Testis (tissue), 2 donors: ENCODE measurements at regions not wholly inside any gene's neighbourhood (a gene's known extent, or its start where the extent isn't known, plus 50 kb on each side); places are given as distances from the start of the nearest gene placed in this dataset.
A peak's percentile ranks its signal among the peaks of the same experiment; 100 is the strongest.

ENCODE experiments used
- DNase-seq: peaks from one replicate; pipeline ENCODE4 v3.0.0-alpha.2; 2019
- H3K27ac ChIP-seq, 2 donors: fragments of 200-600 bp; sonication (generic); one replicate each; pipeline ENCODE4 v1.5.1; 2019
- H3K27me3 ChIP-seq: fragments of 200-600 bp; sonication (generic); one replicate; pipeline ENCODE4 v1.5.1; 2019
- H3K36me3 ChIP-seq: fragments of 200-600 bp; sonication (generic); one replicate; pipeline ENCODE4 v1.5.1; 2017; ENCODE audit warnings: low read depth; ENCODE audit errors: missing control alignments
- H3K4me1 ChIP-seq: fragments of 200-600 bp; sonication (generic); one replicate; pipeline ENCODE4 v1.5.1; 2019
- H3K4me3 ChIP-seq, 2 donors: fragments of 200-600 bp; sonication (generic); one replicate each; pipeline ENCODE4 v1.5.1; 2017 to 2019
- H3K9me3 ChIP-seq: fragments of 200-600 bp; sonication (generic); one replicate; pipeline ENCODE4 v1.5.1; 2017
- POLR2A ChIP-seq: fragments of 450-650 bp; IDR thresholded peaks from one replicate; pipeline ENCODE4 v1.6.1; 2017; ENCODE audit warnings: antibody characterized with exemption, mild to moderate bottlenecking, moderate library complexity
- WGBS, 2 donors: methylation state at CpG; one replicate each; pipeline ENCODE4 v1.1.5; 2018; 5-methylcytosine and 5-hydroxymethylcytosine counted together
- intact Hi-C: fragments of 100-400 bp; cut with DNase I; formaldehyde crosslinking; loops from one replicate; pipeline ENCODE4 v1.15.1; 2023; ENCODE audit warnings: low total_unique reads
- TF ChIP-seq, protein P1 (sequence below), 3 experiments: fragments of 450-650 bp in 2 of 3; fragments of 200-600 bp in 1 of 3; sonication (generic) in 1 of 3; IDR thresholded peaks; one replicate each; pipeline ENCODE4 v1.5.1; 2016 to 2019; ENCODE audit warnings: antibody characterized with exemption in 3 of 3, mild to moderate bottlenecking in 2 of 3, moderate library complexity in 1 of 3

DNA sequence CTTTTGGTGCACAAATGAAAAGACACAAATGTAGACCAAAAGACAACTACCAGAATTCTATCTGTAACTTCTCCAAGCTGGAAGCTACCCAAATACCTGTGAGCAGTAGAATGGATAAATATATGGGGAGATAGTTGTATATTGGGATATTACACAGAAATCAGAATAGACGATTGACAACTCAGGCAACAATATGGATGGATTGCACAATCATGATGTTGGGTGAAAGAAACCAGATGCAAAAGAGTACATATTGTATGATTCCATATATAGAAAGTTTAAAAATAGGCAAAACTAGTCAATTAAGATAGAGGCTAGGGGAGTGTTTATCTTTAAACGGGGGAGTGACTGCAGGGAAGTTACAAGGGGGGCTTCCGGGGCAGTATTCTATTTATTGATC lies 77.5 kb upstream of the NKD1 start:
- intact Hi-C loops: no loop called here
- DNase-seq: no peak
- Histone ChIP-seq H3K36me3 (no peaks in the 10 kb centered on the region), H3K4me1 (no peaks in the 10 kb centered on the region), H3K4me3 (no peak overlapping the region), H3K27ac (no peak overlapping the region), H3K9me3 (no peaks in the 10 kb centered on the region), H3K27me3 (no peaks in the 10 kb centered on the region)
- TF ChIP-seq POLR2A: no peak
- 61 to 69% methylated on average over 3 of the region's 3 CpGs for WGBS, 2 donors

DNA sequence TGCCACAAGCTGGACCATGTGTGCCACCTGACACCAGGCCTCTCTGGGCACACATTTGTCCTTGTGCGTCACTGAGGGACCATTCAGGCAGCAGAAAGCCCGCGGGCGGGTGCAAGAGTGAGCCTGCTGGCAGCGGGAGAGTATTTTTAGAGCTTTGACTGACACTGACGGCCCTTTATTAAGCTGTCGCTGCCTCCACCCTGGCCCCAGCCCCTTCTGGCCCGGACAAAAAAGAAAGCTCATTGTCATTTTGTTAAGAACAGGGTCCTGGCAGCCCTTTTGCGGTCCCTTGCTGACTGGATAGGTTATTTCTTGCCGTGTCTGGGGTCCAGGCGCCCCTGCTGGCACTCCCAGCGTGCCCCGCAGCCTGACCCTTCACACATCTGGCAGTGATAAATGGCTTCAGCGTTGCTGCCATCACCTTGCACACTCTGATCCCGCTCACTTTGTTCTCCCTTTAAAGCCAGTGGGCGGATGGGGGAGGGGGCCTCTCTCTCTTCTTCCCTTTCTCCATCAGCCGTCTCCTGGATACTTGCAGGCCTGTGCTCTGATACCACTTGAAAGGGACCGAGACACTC lies 78.4 kb upstream of the NKD1 start:
- TF ChIP-seq, protein P1, sequence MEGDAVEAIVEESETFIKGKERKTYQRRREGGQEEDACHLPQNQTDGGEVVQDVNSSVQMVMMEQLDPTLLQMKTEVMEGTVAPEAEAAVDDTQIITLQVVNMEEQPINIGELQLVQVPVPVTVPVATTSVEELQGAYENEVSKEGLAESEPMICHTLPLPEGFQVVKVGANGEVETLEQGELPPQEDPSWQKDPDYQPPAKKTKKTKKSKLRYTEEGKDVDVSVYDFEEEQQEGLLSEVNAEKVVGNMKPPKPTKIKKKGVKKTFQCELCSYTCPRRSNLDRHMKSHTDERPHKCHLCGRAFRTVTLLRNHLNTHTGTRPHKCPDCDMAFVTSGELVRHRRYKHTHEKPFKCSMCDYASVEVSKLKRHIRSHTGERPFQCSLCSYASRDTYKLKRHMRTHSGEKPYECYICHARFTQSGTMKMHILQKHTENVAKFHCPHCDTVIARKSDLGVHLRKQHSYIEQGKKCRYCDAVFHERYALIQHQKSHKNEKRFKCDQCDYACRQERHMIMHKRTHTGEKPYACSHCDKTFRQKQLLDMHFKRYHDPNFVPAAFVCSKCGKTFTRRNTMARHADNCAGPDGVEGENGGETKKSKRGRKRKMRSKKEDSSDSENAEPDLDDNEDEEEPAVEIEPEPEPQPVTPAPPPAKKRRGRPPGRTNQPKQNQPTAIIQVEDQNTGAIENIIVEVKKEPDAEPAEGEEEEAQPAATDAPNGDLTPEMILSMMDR (IDR thresholded peaks at IDR 0.05): no peak
- TF ChIP-seq POLR2A: no peak
- H3K9me3 ChIP-seq: no peaks in the 10 kb centered on the region
- H3K27me3 ChIP-seq: no peaks in the 10 kb centered on the region
- DNase-seq: no peak
- WGBS, 2 donors: 56 to 66% methylated on average over 16 to 18 of the region's 18 CpGs
- intact Hi-C loops: no loop called here
- H3K27ac ChIP-seq: no peak overlapping the region
- no peaks in the 10 kb centered on the region for H3K36me3 ChIP-seq
- H3K4me1 ChIP-seq: no peaks in the 10 kb centered on the region
- no peak overlapping the region for H3K4me3 ChIP-seq

DNA sequence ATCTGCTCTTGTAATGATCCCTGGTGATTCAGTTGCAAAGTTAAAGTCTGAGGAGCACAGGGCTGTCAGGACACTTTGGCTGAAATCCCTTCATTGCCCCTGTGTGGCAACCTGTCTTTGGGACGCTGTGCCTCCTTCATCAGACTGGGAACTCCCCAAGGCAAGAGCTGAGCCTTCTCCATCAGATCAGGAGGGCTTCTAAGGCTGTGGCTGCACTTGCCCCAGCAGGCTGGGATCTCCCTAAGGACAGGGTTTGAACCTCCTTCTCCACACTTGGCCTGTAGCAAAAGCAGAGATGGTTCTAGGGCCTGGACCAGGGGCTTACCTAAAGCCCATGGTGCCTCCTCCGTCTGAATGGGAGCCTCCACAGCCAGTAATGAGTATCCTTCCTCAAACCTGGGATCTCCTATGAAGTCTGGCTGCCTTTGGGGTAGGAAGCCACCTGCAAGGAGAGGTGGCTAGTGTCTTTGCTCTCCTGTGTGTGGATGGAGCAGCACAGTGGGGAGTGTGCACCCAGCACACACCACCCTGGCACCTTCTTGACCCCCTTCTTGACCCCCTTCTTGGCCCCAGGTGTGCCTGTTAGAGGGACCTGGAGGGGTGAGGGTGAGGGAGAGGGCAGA lies 79.0 kb upstream of the NKD1 start:
- Histone ChIP-seq H3K36me3 (no peaks in the 10 kb centered on the region), H3K9me3 (no peaks in the 10 kb centered on the region), H3K4me1 (no peaks in the 10 kb centered on the region), H3K4me3 (no peak overlapping the region), H3K27ac (no peak overlapping the region), H3K27me3 (no peaks in the 10 kb centered on the region)
- 70 to 89% methylated on average over 1 to 2 of the region's 2 CpGs for WGBS, 2 donors
- no peak for DNase-seq
- intact Hi-C loops: no loop called here
- TF ChIP-seq POLR2A: no peak
- TF ChIP-seq, protein P1 (IDR thresholded peaks at IDR 0.05): no peak

DNA sequence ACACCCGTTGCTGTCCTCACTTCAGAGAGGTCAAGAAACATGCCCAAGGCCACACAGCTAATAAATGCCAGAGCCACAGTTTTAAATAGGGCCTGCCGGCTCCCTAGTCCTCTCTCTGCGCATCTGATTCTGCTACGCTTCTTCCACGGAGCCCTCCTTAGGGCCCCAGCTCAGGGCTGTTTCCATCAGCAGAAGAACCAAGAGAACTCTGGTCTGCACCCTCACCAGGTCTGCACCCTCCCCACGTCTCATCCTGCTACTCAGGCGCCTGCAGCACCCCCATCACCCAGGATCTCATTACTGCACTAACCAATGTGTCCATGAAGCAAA lies 79.5 kb upstream of the NKD1 start:
- Histone ChIP-seq H3K4me1 (no peaks in the 10 kb centered on the region), H3K27me3 (no peaks in the 10 kb centered on the region), H3K9me3 (no peaks in the 10 kb centered on the region), H3K27ac (no peak overlapping the region), H3K36me3 (no peaks in the 10 kb centered on the region), H3K4me3 (peak overlapping the region in 1 of 2 donors; percentile 45)
- intact Hi-C loops: no loop called here
- 68 to 71% methylated on average over 7 of the region's 7 CpGs for WGBS, 2 donors
- DNase-seq: no peak
- no peak for TF ChIP-seq POLR2A
- TF ChIP-seq, protein P1 (IDR thresholded peaks at IDR 0.05): no peak

DNA sequence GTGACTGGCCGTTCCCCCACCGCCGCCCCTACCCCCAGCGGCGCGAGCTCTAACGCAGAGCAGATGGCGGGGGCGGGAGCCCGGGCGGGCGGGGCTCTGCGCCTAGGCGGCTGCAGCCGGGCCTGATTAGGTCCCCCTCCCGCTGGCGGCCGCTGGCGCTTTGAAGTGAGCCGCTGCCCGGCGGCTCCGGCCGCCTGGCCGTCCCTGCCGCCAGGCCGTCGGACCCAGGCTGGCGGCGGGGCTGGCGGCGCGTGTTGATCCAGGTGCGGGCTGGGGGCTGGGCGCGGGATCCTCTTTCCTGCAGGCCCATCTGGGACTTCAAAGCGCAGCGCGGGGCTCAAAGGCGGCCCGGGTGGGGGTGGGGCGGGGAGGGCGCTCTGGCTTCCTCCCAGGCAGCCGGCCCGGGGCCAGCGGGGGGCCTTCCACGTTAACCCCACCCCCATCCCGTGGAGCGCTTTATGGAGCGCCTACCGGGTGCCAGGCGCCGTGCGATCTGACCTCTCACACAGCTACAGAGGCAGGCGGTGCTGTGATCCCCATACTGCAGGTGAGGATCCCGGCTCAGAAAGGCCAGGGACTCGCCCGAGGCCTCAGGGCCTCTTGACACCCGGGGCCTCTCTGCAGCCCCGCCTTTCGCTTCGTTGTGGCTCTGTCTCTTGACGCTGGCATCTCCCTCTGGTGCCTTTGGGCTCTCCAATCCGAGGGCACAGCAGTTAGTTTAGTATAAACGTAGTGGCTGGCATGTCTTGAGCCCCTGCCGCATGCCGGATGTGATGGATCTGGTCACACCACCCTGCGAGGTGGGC lies 80.0 kb upstream of the NKD1 start:
- Histone ChIP-seq H3K9me3 (no peaks in the 10 kb centered on the region), H3K4me3 (peak overlapping the region; percentile 7 to 45), H3K36me3 (no peaks in the 10 kb centered on the region), H3K27me3 (no peaks in the 10 kb centered on the region), H3K4me1 (no peaks in the 10 kb centered on the region), H3K27ac (no peak overlapping the region)
- intact Hi-C loops: no loop called here
- peak; percentile 16 for DNase-seq
- WGBS, 2 donors: 9 to 34% methylated on average over 7 to 58 of the region's 68 CpGs
- TF ChIP-seq POLR2A: no peak
- TF ChIP-seq, protein P1 (IDR thresholded peaks at IDR 0.05): no peak
